ENCODE measurements at regions not wholly inside any gene's neighbourhood (a gene's known extent, or its start where the extent isn't known, plus 50 kb on each side); places are given as distances from the start of the nearest gene placed in this dataset.

GRCh38 chr3:144241404-144241803, 269.8 kb downstream of the DIPK2A start:
- DNase-seq: no peak

- no peak for DNase-seq
Measured at GRCh38 chr3:144242747-144243146, 271.1 kb downstream of the DIPK2A start.

GRCh38 chr3:144244662-144245061, 273.0 kb downstream of the DIPK2A start:
- no peak for DNase-seq

GRCh38 chr3:144252896-144253295, 281.3 kb downstream of the DIPK2A start:
- no peak for DNase-seq

GRCh38 chr3:144257381-144257780, 285.8 kb downstream of the DIPK2A start:
- no peak for DNase-seq

GRCh38 chr3:144259267-144259666, 287.6 kb downstream of the DIPK2A start:
- no peak for DNase-seq

- no peak for DNase-seq
Measured at GRCh38 chr3:144263706-144264105, 292.1 kb downstream of the DIPK2A start.

- no peak for DNase-seq
Measured at GRCh38 chr3:144264350-144264749, 292.7 kb downstream of the DIPK2A start.

GRCh38 chr3:144264794-144265193, 293.2 kb downstream of the DIPK2A start:
- DNase-seq: no peak

GRCh38 chr3:144265542-144266100, 294.0 kb downstream of the DIPK2A start:
- no peak for DNase-seq

- DNase-seq: no peak
Measured at GRCh38 chr3:144270100-144270499, 298.5 kb downstream of the DIPK2A start.

GRCh38 chr3:144272680-144273079, 301.1 kb downstream of the DIPK2A start:
- peak; percentile 45 for DNase-seq

- no peak for DNase-seq
Measured at GRCh38 chr3:144273601-144274000, 302.0 kb downstream of the DIPK2A start.

- DNase-seq: no peak
Measured at GRCh38 chr3:144275005-144275404, 303.4 kb downstream of the DIPK2A start.

GRCh38 chr3:144282313-144282712, 310.7 kb downstream of the DIPK2A start:
- no peak for DNase-seq

GRCh38 chr3:144286235-144286910, 314.8 kb downstream of the DIPK2A start:
- DNase-seq: no peak

- DNase-seq: no peak
Measured at GRCh38 chr3:144287001-144287400, 315.4 kb downstream of the DIPK2A start.

GRCh38 chr3:144289057-144289456, 317.4 kb downstream of the DIPK2A start:
- no peak for DNase-seq

- no peak for DNase-seq
Measured at GRCh38 chr3:144294659-144295538, 323.3 kb downstream of the DIPK2A start.

- no peak for DNase-seq
Measured at GRCh38 chr3:144295613-144296012, 324.0 kb downstream of the DIPK2A start.

- no peak for DNase-seq
Measured at GRCh38 chr3:144296808-144297207, 325.2 kb downstream of the DIPK2A start.

- no peak for DNase-seq
Measured at GRCh38 chr3:144301863-144302262, 330.2 kb downstream of the DIPK2A start.

- DNase-seq: no peak
Measured at GRCh38 chr3:144307951-144308350, 336.3 kb downstream of the DIPK2A start.

- DNase-seq: no peak
Measured at GRCh38 chr3:144308396-144308795, 336.8 kb downstream of the DIPK2A start.
